ENCODE measurements at regions not wholly inside any gene's neighbourhood (a gene's known extent, or its start where the extent isn't known, plus 50 kb on each side); places are given as distances from the start of the nearest gene placed in this dataset.
"Not testable (repeated sequence)": the region's sequence is repeated elsewhere in the genome, so short reads cannot be mapped to it uniquely, and the experiment has no call there.

DNA sequence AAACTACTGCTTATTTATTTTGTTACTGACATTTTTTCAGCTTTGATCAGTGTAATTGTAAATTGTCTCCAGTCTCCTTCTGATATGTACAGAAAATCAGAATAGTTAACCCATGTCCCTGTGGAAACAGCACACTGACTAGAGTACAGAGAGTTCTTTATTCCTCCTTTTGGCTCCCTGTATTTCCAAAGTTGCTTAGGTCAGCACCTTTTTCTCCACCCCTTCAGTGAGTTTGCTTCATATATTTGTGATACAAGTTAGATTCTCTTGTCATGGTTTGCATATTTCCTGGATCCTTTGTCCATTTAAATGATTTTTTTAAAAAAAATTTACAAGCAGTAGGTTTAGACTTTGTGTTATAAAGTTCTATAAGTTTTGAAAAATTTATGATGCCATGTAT, 2051.1 kb upstream of the LRRTM1 start:
- no peak for DNase-seq

DNA sequence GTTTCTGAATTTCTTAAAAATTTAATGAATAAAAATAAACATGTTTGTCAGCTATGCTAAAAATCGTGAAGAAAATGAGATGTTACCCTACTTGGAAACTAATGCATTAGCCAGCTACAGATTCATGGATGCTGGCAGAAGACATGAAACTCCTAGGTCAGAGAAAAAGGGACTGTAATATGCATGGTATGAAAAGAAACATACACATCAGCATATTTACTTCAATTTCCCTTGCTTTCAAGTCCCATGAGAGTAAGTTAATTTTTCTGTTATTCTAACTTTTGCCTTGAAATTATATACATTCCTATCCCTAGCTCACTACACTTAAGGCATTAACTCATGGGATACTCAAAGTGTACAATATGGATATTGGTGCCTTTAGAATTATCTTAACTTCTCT, 2041.4 kb upstream of the LRRTM1 start:
- no peak for DNase-seq

DNA sequence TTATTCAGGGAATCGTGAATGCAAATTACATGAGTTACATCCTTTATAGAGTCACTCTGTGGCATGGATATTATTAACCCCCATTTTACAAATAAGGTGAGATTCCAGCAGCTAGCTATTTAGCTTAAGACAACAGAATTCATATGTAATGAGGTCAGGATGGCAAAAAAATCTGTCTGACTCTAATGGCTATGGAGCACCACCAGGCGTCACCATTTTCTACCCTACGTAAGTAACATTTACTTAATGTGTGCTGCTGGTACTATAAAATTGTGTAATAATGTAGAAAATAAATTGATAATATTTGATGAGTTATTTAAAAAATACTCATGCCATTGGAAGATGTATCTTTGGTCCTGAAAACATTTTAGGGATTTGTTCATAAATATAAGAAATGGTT, 2040.1 kb upstream of the LRRTM1 start:
- DNase-seq, result no peak

DNA sequence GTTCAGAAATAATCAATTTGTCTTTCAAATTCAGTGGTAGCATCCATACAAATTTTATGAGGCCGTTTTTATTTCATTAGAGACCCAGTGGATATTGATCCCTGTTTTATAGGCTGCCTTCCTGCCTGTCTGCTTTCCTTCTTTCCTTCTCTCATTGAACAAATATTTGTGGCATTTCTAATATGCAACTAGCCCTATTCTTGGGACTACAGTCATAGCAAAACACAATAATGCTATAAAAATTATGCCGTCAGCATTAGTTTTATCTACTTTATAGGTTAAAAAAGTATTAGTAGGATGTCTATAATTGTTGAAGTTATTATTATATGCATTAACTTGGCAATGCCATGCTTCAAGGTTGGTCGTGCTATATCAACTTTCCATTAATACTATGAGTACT, 2037.8 kb upstream of the LRRTM1 start:
- no peak for DNase-seq

DNA sequence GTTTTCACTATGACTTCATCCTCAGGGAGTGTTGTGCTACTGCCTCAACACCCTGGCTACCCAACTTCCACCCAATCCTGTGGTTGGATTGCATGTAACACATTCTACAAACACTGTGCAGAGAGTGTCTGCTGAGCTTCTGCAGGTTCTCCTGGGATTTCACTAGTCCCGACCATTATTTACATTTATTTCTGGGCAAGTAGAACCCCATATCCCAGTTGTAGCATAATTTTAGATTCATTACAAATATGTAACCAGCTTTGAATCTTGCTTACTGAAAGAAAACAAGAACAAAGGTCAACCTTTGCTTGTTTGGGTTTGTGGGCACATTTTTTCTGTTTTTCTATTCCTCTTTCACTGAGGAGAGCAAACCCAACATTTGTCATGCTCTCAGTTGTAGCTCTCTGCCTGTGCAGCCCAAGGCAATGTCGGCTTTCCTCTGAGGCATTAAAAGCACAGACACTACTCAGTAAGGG, 2036.1 kb upstream of the LRRTM1 start:
- DNase-seq, result no peak

DNA sequence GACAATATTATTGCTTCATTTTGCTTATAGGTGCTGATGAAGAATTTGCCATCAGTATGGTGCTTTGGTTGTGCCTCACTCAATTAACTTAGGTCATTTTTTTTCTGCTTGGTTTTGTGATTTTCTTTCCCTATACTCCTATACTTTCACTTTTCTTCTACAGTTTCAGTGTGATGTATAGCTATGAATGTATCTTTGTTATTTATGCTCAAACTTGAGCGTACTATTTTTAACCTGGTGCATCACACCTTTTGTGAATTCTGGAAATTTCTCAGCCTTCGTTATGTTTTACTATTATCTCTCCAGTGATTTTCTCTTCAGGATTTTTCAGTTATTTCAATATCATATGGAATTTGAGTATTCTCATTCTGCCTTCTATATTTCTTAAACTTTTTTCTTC, 2035.3 kb upstream of the LRRTM1 start:
- DNase-seq, result no peak

DNA sequence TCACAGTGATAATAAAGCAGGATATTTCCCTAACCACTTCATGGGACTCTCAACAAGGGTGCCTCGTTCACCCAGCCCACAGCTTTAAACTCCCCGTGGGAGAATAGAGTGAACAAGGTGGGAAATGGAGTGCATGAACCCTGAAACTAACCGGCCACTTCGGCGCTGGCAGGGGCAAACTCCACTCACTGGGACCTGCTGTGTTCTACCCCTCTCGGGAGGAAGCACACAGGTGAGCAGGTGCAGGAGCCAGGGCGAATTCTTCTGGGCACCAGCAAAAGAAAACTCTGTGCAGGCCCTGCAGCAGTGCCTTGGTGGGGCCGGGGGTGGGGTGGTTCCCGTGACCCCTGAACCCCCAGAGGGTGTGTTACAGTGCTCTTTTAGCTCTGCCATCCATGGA, 2029.1 kb upstream of the LRRTM1 start:
- no peak for DNase-seq

DNA sequence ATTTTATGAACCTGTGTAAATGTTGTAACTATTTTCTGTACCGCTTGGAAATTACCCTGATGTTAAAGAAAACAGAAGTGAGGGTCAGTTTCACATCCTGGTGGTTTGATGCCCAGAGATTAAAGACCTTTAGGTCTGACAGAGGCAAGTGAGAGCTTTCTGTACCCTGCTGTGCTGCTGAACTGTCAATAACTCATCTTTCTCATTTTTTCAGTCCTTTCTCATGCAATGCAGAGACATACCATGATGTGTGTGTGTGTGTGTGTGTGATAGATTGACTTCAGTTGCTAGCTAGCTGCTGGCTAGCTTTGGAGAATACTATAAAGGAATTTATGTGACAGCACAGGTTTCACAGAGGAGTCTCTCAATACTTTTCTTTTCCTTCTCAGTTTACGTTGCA, 2025.6 kb upstream of the LRRTM1 start:
- no peak for DNase-seq

DNA sequence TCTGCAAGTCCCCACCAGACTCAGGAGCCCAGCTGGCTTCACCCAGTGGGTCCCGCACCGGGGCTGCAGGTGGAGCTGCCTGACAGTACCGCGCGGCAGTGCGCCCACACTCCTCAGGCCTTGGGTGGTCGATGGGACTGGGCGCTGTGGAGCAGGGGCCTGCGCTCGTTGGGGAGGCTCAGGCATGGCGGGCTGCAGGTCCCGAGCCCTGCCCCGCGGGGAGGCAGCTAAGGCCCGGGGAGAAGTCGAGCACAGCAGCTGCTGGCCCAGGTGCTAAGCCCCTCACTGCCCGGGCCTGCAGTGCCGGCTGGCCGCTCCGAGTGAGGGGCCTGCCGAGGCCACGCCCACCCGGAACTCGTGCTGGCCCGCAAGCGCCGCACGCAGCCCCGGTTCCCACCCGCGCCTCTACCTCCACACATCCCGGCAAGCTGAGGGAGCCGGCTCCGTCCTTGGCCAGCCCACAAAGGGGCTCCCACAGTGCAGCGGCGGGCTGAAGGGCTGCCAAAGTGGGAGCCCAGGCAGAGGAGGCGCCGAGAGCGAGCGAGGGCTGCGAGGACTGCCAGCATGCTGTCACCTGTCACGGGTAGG, 2021.7 kb upstream of the LRRTM1 start:
- not testable (repeated sequence) for DNase-seq

DNA sequence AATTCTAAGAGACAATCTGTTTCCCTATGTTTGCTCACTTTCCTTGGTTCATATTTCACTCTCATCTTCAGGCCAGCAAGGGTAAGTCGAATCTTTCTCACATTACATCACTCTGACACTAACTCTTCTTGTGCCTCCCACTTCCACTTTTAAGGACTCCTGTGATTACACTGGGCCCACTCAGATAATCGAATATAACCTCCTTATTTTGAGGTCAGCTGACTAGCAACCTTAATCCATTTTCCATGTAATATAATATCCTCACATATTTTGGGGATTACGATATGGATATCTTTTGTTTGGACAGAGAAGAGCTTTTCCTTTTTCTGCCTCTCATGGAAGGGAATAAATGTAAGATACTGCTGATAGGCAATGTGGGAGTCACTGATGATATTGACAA, 2015.7 kb upstream of the LRRTM1 start:
- no peak for DNase-seq

DNA sequence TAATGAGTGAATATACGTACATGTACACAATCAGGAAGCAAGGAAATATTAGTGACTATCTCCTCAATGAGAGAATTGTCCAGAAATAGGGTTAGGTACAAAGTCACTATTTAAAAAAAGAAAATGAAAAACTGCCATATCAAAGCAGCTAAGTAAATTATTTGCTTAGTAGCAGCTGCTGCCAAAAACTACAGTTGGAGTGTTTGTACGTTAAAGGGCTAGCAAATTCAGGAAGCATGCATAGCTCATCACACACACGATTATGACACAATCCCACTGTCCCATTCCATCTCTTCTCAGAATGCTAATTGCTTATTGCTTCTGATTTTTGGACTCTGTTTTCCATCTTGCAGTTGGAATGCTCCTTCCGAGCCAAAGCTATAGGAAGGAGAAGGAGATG, 2012.5 kb upstream of the LRRTM1 start:
- DNase-seq, result no peak

DNA sequence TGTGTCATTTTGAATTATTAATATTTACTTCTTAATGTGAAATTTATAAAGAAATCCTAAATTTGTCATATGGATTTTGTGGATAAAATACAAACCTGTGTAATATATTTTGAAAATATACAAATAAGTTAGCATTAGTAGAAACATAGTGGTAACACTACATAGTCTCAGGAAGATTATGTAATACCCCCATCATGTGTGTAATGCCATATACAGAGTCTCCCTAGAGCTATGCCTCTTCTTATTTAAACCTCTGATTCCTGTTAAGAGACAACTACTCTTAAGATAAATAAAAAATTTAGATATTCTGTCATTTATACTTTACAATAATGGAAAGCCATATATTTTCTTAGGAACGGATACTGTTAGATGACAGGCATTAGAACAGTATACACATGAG, 2012.0 kb upstream of the LRRTM1 start:
- no peak for DNase-seq

DNA sequence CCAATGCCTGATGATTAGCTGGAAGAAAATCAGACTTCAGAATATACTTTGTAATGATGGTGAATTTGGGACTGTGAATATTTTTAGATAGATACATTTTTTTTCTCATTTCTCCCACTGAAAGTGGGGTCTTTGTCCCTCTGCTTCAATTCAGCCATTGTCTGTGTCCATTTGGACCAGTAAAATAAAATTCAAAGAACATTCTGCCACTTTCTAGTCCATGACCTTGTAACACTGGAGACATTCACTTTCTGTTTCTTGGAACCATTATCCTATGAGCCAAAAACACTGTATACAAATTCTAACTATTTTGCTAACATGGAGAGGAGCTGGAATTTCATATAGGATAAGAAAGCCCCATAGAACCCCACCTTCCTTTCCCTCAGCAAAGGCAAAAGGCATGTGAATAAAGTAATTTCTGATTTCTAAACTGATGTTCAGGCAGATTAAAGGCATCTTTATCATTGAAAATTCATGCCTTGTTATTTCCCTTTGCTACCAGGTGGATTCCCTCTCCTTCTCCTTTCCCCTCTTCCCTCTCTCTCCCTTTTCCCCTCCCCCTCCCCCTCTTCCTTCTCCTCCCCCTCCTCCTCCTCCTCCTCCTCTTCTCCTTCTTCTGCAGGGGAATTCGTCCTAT, 2010.4 kb upstream of the LRRTM1 start:
- no peak for DNase-seq

DNA sequence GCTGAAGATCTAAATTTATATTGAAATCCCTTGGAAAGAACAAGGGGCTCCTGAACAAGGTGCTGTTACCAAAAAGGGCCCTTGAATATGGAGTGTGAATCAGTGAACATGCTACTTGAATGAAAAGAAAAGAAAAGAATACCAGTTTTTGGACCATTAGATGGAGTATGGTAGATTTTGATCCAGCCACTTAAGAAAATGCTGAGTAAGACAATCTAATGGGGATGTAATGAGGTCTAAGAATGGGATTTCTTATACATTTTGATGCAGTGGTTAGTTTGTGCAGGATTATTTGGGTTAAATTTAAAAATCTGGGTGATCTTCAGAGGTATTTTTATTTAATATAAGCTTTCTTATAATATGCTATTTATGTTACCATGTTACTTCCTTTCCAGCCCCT, 2003.0 kb upstream of the LRRTM1 start:
- DNase-seq, result no peak

DNA sequence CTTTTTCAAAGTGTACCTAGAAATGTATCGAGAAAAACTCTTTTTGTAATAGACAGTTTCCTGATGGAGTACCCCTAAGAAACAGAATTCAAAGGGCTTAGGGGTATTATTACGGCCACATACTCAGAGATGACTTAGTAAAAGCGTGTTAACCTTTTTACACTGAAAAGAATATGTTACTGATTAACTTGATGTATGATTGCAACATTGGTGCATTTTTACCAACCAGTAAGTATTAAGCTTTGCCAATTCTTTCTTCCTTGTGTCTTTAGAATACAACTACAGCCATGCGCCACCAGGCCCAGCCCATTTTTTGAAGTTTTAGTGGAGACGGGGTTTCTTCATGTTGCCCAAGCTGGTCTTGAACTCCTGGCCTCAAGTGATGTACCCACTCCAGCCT, 1997.0 kb upstream of the LRRTM1 start:
- no peak for DNase-seq

DNA sequence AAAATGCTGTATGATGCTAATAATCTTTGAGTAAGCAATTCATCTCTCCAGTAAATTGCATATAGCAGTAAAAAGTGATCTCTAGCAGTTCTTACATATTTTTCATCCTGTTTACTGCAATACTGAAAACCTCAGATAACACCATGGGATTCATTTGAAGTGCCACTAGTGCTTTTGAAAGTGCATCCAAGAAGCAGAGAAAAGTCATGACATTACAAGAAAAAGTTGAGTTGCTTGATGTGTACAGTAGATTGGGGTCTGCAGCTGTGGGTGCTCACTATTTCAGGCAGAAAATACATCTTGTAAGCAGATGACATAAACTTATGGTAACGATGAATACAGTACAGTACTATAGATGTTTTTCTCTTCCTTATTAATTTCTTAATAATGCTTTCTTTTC, 1984.9 kb upstream of the LRRTM1 start:
- DNase-seq, result no peak

DNA sequence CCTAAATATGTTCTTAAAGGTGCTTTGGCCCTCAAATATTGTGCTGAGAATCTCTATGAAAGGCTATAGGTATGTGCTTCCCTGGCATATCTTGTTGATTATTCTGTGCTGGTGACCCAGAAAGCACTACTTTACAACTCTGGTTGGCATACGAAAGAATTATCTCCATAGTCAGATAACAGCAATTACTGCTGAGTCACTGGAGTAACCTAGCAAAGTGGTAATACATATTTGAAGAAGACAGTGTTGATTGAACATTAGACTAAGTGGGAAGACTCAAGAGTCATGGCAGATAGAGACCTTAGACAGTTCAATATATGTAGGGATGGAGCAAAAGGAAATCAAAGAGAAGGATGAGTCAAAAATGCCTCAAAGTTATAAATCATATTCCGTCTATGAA, 1978.5 kb upstream of the LRRTM1 start:
- DNase-seq, result no peak

DNA sequence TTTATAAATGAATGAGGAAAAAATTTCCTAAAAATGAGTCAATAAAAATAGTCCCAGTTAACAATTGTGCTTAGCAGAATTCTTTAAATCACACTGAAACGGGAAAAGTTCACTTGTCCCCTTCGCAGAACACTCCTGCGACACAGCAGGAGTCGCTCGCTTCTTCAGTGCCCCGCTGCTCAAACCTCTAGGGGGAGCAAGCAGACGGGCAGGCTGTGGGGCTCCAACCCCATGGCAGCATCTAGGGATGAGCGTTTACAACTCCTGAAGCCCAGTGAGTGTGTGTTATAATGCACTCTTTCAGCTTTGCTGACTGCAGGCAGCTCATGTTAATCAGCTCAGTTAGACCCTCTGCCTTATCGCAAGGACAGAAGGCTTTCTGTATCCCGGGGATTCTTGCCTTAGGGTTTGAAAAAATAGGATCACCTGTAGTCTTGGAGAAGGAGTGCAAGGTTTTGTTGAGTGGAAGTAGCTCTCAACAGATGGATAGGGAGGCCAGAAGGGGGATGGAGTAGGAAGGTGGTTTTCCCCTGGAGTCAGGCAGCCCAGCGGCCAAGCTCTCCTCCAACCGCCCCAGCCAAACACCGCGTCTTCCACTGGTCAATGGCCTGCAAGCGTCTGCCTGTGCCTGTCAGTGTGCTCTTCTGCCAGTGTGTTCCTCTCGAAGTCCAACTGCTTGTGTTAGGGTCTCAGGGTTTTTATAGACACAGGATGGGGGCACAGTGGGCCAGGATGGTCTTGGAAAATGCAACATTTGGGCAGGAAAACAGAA, 1977.7 kb upstream of the LRRTM1 start:
- no peak for DNase-seq

DNA sequence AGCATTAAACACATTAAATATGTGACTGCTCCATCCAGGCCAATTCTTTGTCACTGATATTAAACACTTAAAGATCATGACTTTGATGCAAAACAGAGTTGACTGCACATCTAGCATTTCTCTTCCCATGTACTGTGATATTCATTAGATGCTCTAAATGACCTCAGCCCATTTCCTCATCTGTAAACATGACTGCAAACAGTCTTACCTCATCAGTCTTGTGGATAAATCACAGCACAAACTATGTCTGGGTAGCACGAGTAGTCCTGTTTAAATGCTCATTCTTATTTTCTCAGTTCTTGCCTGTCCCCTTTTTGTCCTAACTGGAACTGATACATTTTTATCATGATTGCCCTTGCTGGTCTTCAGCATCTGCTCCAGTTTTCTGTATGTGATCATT, 1974.8 kb upstream of the LRRTM1 start:
- no peak for DNase-seq

DNA sequence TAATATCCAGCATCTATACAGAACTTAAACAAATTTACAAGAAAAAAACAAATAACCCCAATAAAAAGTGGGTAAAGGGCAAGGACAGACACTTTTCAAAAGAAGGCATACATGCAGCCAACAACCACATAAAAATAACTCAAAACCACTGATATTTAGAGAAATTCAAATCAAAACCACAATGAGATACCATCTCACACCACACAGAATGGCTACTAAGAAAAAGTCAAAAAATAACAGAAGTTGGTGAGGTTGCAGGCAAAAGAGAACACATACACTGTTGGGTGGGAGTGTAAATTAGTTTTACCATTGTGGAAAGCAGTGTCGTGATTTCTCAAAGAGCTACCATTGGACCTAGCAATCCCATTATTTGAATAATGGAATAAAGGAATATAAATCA, 1973.9 kb upstream of the LRRTM1 start:
- DNase-seq, result no peak

DNA sequence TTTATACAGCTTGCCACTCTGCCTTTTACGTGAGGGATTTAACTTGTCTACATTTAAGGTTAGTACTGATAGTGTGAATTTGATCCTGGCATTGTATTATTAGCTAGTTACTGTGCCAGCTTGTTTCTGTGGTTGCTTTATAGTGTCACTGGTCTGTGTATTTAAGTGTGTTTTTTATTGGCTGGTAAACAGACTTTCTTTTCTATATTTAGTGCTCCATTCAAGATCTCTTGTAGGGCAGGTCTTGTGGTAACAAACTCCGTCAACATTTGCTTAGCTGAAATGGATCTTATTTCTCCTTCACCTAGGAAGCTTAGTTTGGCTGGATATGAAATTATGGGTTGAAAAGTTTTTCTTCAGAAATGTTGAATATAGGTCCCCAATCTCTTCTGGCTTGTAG, 1971.0 kb upstream of the LRRTM1 start:
- DNase-seq, result no peak

DNA sequence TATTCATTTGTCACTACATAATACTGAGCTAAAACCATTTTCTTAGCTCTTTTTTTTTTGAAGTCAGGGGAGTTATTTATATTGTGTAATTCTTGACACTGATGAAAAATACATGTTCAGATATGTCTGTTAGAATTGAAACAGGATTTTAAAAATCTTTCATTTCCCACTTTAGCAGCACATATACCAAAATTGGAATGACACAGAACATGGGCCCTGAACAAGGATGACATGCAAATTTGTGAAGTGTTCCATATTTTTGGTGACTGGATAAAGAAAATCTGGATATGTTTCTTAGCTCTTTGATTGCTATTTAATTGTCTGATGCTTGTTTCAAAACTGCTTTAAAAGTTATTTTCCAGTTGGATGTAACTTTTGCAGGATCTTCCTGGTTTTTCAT, 1963.9 kb upstream of the LRRTM1 start:
- no peak for DNase-seq

DNA sequence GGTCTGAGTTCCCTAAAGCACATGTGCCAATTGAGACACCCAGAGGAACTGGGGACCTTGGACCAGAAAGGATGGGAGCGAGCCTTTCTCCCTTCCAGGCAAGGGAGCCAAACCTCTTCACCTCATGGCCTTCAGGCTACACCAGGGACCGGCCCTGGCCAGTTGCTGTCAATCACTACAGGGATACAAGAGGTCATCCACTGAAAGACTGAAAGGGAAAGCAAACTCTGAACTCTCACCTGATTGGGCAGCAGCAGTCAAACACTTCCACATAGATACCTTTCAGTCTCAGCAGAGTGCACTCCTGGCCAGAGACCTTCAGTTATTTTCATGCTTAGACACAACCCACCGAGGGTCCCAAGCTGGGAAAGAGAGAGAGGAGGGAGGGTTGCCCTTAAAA, 1956.0 kb upstream of the LRRTM1 start:
- DNase-seq, result no peak

DNA sequence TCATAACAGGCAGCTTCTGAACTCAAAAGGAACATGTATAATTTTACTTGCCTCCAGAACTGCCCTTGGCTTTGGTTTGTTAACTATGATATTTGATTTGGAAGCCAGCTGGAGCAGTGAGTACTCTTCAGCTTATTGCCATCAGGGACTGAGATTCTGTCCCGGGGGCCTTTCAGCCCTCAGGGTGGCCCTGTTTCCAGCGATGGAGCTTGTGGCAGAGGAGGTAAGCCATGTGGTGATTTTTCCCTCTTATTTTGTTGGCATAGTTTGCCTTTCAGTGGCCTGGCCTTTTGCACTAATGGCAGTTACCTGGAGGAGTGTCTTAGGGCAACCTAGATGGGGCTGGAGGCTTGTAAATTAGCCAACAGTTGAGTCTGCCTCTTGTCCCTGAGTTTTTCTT, 1955.0 kb upstream of the LRRTM1 start:
- DNase-seq, result no peak

Data from activated T-cell treated with anti-CD3 and anti-CD28 coated beads for 4 hours (primary cell).